Adrenal gland (tissue), 5 donors: ENCODE measurements at regions not wholly inside any gene's neighbourhood (a gene's known extent, or its start where the extent isn't known, plus 50 kb on each side); places are given as distances from the start of the nearest gene placed in this dataset.

Experiments
- CTCF ChIP-seq, 6 experiments: fragments of 450-650 bp in 4 of 6; fragments of 200-600 bp in 2 of 6; sonication (generic) in 1 of 6; IDR thresholded peaks; 1 replicate in 5 of 6; 2 replicates in 1 of 6; pipeline versions ENCODE4 v1.5.1 to v1.8.0; 2016 to 2021; ENCODE audit warnings: antibody characterized with exemption in 6 of 6, mild to moderate bottlenecking in 2 of 6, moderate library complexity in 1 of 6
- POLR2A ChIP-seq, 2 donors: fragments of 450-650 bp; IDR thresholded peaks; one replicate each; pipeline ENCODE4 v1.6.1; 2017; ENCODE audit warnings: antibody characterized with exemption in 2 of 2, mild to moderate bottlenecking in 2 of 2, moderate library complexity in 1 of 2
- donor health status: DM: no; HTN: no; CAD: no.

GRCh38 chr3:180770639-180771038 is 91.3 kb upstream of the CCDC39 start:
- TF ChIP-seq CTCF (IDR thresholded peaks at IDR 0.05) (no peak), POLR2A (IDR thresholded peaks at IDR 0.05) (no peak)
